H1 (cell line): ENCODE measurements at regions not wholly inside any gene's neighbourhood (a gene's known extent, or its start where the extent isn't known, plus 50 kb on each side); places are given as distances from the start of the nearest gene placed in this dataset.

ENCODE experiments used
- BACH1 ChIP-seq: IDR thresholded peaks from 2 replicates; pipeline ENCODE4 v1.6.1; 2012; ENCODE audit warnings: low read length, improper control_type of control experiment
- CTCF ChIP-seq, 3 experiments: IDR thresholded peaks; 1 replicate in 2 of 3; 2 replicates in 1 of 3; pipeline versions ENCODE4 v1.5.1 to v1.6.1; 2011; ENCODE audit warnings: low read length in 3 of 3, mild to moderate bottlenecking in 3 of 3, inconsistent platforms in 2 of 3, low read depth in 1 of 3, moderate library complexity in 1 of 3; ENCODE audit not compliant: insufficient read depth in 1 of 3; ENCODE audit errors: control extremely low read depth in 1 of 3

GRCh38 chr16:6018848-6019489, 921.4 kb upstream of the EEF2KMT start:
- TF ChIP-seq BACH1 = no peak
- TF ChIP-seq CTCF (IDR thresholded peaks at IDR 0.05; ENCODE audit: control extremely low read depth in 1 of 3, insufficient read depth in 1 of 3, low read depth in 1 of 3, low read length in 3 of 3) = no peak
